ENCODE measurements at regions not wholly inside any gene's neighbourhood (a gene's known extent, or its start where the extent isn't known, plus 50 kb on each side); places are given as distances from the start of the nearest gene placed in this dataset.

- Histone ChIP-seq H3K36me3 (replicated peaks in 1 of 2; ENCODE audit: control insufficient read depth in 1 of 2, insufficient read depth in 2 of 2, low read length in 2 of 2) (no peaks in the 10 kb centered on the region), H3K27ac (ENCODE audit: low read depth in 1 of 2, low read length in 2 of 2) (no peak overlapping the region), H3K9ac (ENCODE audit: insufficient read depth, low read length, poor library complexity, severe bottlenecking) (no peak overlapping the region), H3K79me2 (ENCODE audit: insufficient read depth, low read length) (no peaks in the 10 kb centered on the region), H3K27me3 (ENCODE audit: control insufficient read depth in 2 of 2, insufficient read depth in 2 of 2, low read length in 2 of 2) (no peaks in the 10 kb centered on the region), H2AFZ (ENCODE audit: insufficient read depth, low read depth, low read length, poor library complexity, severe bottlenecking) (no peak overlapping the region), H3K9me3 (replicated peaks in 1 of 2; ENCODE audit: control insufficient read depth in 1 of 2, insufficient read depth in 1 of 2, low read length in 2 of 2) (no peaks in the 10 kb centered on the region), H4K20me1 (ENCODE audit: insufficient read depth, low read length) (no peaks in the 10 kb centered on the region), H3K4me1 (ENCODE audit: control insufficient read depth in 1 of 2, insufficient read depth in 2 of 2, low read length in 2 of 2) (no peaks in the 10 kb centered on the region), H3K4me3 (replicated peaks in 1 of 3; ENCODE audit: low read depth in 2 of 3, low read length in 3 of 3) (no peak overlapping the region), H3K4me2 (replicated peaks; ENCODE audit: extremely low read depth, low read length, poor library complexity, severe bottlenecking) (no peak overlapping the region)
- no peak for DNase-seq
- no peak overlapping the region for H3K4me3 Mint-ChIP-seq
- no peak for TF ChIP-seq CTCF (IDR thresholded peaks at IDR 0.05)
- no peaks in the 10 kb centered on the region for H3K36me3 Mint-ChIP-seq
- peaks cover 4% of the 10 kb centered on the region for H3K4me1 Mint-ChIP-seq
- H3K27me3 Mint-ChIP-seq (ENCODE audit: low read depth in 3 of 3) = peaks cover 0 to 4% (median 0%) of the 10 kb centered on the region in 3 donors
- H3K9me3 Mint-ChIP-seq = peaks cover 0 to 2% (median 0%) of the 10 kb centered on the region in 7 donors
- no peak overlapping the region for H3K27ac Mint-ChIP-seq
- intact Hi-C loops (cut with micrococcal nuclease) = no loop called here
These were observed 128.5 kb upstream of the DST start for GRCh38 chr6:56771189-56771588.

DNA sequence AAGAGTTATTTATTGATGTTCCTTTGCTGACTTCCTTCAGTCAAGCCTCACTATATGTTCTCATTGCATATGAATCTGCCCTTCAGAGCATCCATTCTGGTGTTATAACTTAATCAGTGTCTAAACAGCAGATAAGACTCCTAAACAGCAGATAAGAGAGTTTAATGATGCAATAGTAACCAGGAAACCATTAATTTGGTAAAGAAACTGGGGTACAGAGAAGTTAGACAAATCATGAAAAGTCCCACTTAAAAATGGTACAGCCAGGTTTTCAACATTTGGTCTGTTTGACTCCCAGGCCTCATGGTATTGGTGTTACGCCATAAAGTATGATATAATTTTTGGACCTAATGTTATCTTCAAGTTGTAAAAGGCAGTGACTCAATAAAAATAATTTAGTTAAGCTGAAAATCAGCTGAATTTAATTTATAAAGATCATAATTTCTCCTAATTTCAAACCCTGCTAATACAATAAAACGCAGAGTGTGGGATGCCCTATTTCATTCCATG, 127.4 kb upstream of the DST start:
- Histone ChIP-seq H4K20me1 (ENCODE audit: insufficient read depth, low read length) (no peaks in the 10 kb centered on the region), H3K36me3 (replicated peaks in 1 of 2; ENCODE audit: control insufficient read depth in 1 of 2, insufficient read depth in 2 of 2, low read length in 2 of 2) (no peaks in the 10 kb centered on the region), H3K4me1 (ENCODE audit: control insufficient read depth in 1 of 2, insufficient read depth in 2 of 2, low read length in 2 of 2) (no peaks in the 10 kb centered on the region), H3K79me2 (ENCODE audit: insufficient read depth, low read length) (no peaks in the 10 kb centered on the region), H3K27me3 (ENCODE audit: control insufficient read depth in 2 of 2, insufficient read depth in 2 of 2, low read length in 2 of 2) (no peaks in the 10 kb centered on the region), H3K27ac (ENCODE audit: low read depth in 1 of 2, low read length in 2 of 2) (no peak overlapping the region), H3K4me3 (replicated peaks in 1 of 3; ENCODE audit: low read depth in 2 of 3, low read length in 3 of 3) (no peak overlapping the region), H3K9ac (ENCODE audit: insufficient read depth, low read length, poor library complexity, severe bottlenecking) (no peak overlapping the region), H3K4me2 (replicated peaks; ENCODE audit: extremely low read depth, low read length, poor library complexity, severe bottlenecking) (no peak overlapping the region), H3K9me3 (replicated peaks in 1 of 2; ENCODE audit: control insufficient read depth in 1 of 2, insufficient read depth in 1 of 2, low read length in 2 of 2) (no peaks in the 10 kb centered on the region), H2AFZ (ENCODE audit: insufficient read depth, low read depth, low read length, poor library complexity, severe bottlenecking) (no peak overlapping the region)
- TF ChIP-seq CTCF (IDR thresholded peaks at IDR 0.05) = no peak
- DNase-seq = no peak
- H3K27me3 Mint-ChIP-seq (ENCODE audit: low read depth in 3 of 3) = peaks cover 0 to 2% (median 0%) of the 10 kb centered on the region in 3 donors
- no peak overlapping the region for H3K4me3 Mint-ChIP-seq
- WGBS (ENCODE audit: insufficient coverage) = no CpG with 5 or more reads among the region's 2 CpGs
- no peak overlapping the region for H3K27ac Mint-ChIP-seq
- intact Hi-C loops (cut with micrococcal nuclease) = no loop called here
- no peaks in the 10 kb centered on the region for H3K36me3 Mint-ChIP-seq
- H3K4me1 Mint-ChIP-seq = peaks cover 4% of the 10 kb centered on the region
- H3K9me3 Mint-ChIP-seq = peaks cover 0 to 2% (median 0%) of the 10 kb centered on the region in 7 donors
